OCI-LY3 (cell line): ENCODE measurements at regions not wholly inside any gene's neighbourhood (a gene's known extent, or its start where the extent isn't known, plus 50 kb on each side); places are given as distances from the start of the nearest gene placed in this dataset.

ENCODE experiments used
- H2AFZ ChIP-seq: fragments of 200-600, 300-600 bp; shearing (Covaris generic); 2 replicates; pipeline ENCODE4 v1.6.0; 2014; ENCODE audit warnings: antibody characterized with exemption, low read depth, low read length
- H3K27ac ChIP-seq: fragments of 200-600, 300-600 bp; sonication (generic); 2 replicates; pipeline ENCODE4 v1.5.1; 2014; ENCODE audit warnings: mild to moderate bottlenecking, low read length, moderate library complexity, mixed read lengths
- H3K27me3 ChIP-seq: fragments of 200-600, 300-600 bp; sonication (generic); 2 replicates; pipeline ENCODE4 v1.6.1; 2014; ENCODE audit warnings: low read depth, low read length, mixed read lengths
- H3K36me3 ChIP-seq: fragments of 200-600, 300-600 bp; sonication (generic); replicated peaks from 2 replicates; pipeline ENCODE3; 2014; ENCODE audit warnings: low read depth, low read length, mixed read lengths
- H3K4me1 ChIP-seq: fragments of 300-600, 200-600 bp; sonication (generic); 2 replicates; pipeline ENCODE4 v1.6.1; 2014; ENCODE audit warnings: low read length, mixed read lengths
- H3K4me2 ChIP-seq: fragments of 200-600, 300-600 bp; sonication (generic); 2 replicates; pipeline ENCODE4 v1.6.1; 2014; ENCODE audit warnings: low read length, mixed read lengths
- H3K4me3 ChIP-seq: fragments of 300-600, 200-600 bp; sonication (generic); 2 replicates; pipeline ENCODE4 v1.5.1; 2014; ENCODE audit warnings: antibody characterized with exemption, mild to moderate bottlenecking, low read length, moderate library complexity
- H3K79me2 ChIP-seq: fragments of 300-600, 200-600 bp; shearing (Covaris generic); 2 replicates; pipeline ENCODE4 v1.6.1; 2014; ENCODE audit warnings: mild to moderate bottlenecking, low read length, mixed read lengths
- H3K9ac ChIP-seq: fragments of 300-600, 200-600 bp; shearing (Covaris generic); 2 replicates; pipeline ENCODE4 v1.6.0; 2014; ENCODE audit warnings: mild to moderate bottlenecking, low read length, moderate library complexity
- H3K9me3 ChIP-seq: fragments of 200-600, 300-600 bp; shearing (Covaris generic); 2 replicates; pipeline ENCODE4 v1.6.1; 2014; ENCODE audit warnings: low read length, mixed read lengths; ENCODE audit not compliant: insufficient read depth
- H4K20me1 ChIP-seq: fragments of 200-600, 300-600 bp; sonication (generic); 2 replicates; pipeline ENCODE4 v1.6.1; 2016; ENCODE audit warnings: low read length, mixed read lengths; ENCODE audit not compliant: insufficient read depth
- EZH2phosphoT487 ChIP-seq: fragments of 200-600 bp; shearing (Covaris generic); IDR thresholded peaks from 2 replicates; pipeline ENCODE4 v1.6.1; 2018; ENCODE audit warnings: antibody characterized with exemption, mixed run types, low read depth
- TF ChIP-seq, protein P1 (sequence below): fragments of 200-600, 300-600 bp; sonication (generic); IDR thresholded peaks from 2 replicates; pipeline ENCODE4 v1.5.1; 2014; ENCODE audit warnings: antibody characterized with exemption, low read length, low read depth

DNA sequence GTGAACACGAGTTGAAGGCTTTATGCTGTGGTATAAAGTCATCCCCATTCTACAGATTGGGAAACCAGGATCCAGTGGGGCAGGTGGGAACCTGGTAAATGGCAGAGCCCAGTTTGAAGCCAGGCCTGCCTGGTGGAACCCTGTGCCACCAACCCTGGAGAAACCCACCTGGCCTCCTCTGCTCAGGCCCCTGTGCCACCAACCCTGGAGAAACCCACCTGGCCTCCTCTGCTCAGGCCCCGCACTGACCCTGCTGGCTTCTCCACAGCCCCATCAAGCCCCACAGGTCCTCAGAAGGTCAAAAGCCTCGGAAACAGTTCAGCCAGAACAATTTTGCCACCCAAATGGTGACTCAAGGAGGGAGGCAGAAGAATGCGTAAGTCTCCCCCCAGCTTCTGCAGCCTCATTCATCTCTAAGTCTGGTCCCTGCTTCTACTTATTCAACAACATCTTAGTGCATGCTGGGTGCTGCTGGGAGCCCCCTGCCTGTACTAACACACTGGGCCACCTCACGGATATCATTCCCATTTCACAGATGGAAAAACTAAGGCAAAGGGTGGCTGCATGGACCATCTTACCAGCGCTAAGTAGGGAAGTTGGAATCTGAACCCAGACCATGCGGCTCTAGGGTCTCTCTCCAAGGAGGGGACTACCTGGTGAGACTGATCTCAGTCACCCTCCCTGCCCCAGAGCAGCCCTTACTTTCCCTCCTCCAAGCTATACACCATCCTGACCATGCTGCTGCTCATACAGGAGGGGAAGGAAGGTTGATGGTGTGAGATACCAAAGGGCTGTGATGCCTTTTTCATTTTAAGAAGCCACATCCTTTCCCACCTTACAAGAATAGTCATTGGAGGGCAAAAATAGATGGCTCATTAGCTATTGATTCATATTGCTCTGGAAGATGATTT, 93.7 kb upstream of the ID2 start:
- Histone ChIP-seq H3K9me3 (no peaks in the 10 kb centered on the region), H3K4me2 (no peak overlapping the region), H3K9ac (no peak overlapping the region), H3K36me3 (no peaks in the 10 kb centered on the region), H4K20me1 (no peaks in the 10 kb centered on the region), H3K27ac (no peak overlapping the region), H2AFZ (no peak overlapping the region), H3K79me2 (no peaks in the 10 kb centered on the region), H3K27me3 (peaks cover 12% of the 10 kb centered on the region), H3K4me1 (peaks cover 34% of the 10 kb centered on the region), H3K4me3 (no peak overlapping the region)
- TF ChIP-seq, protein P1, sequence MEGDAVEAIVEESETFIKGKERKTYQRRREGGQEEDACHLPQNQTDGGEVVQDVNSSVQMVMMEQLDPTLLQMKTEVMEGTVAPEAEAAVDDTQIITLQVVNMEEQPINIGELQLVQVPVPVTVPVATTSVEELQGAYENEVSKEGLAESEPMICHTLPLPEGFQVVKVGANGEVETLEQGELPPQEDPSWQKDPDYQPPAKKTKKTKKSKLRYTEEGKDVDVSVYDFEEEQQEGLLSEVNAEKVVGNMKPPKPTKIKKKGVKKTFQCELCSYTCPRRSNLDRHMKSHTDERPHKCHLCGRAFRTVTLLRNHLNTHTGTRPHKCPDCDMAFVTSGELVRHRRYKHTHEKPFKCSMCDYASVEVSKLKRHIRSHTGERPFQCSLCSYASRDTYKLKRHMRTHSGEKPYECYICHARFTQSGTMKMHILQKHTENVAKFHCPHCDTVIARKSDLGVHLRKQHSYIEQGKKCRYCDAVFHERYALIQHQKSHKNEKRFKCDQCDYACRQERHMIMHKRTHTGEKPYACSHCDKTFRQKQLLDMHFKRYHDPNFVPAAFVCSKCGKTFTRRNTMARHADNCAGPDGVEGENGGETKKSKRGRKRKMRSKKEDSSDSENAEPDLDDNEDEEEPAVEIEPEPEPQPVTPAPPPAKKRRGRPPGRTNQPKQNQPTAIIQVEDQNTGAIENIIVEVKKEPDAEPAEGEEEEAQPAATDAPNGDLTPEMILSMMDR = no peak
- TF ChIP-seq EZH2phosphoT487 = no peak

DNA sequence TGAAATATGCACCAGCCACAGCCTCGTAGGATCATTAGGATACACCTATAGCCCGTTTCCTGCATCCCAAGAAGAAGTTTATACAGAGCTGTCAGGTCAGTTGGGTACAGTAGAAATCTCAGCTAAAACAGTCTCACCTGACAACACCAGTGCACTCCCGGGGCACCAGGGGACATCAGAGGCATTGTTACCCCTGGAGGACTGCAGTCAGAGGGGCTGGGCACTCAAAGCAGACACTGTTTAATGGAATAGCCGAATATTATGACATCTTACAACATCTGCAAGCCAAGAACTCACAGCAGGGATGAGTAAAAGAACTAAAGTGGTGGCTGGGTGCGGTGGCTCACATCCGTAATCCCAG, 93.0 kb upstream of the ID2 start:
- Histone ChIP-seq H3K9ac (no peak overlapping the region), H3K36me3 (no peaks in the 10 kb centered on the region), H3K4me1 (peaks cover 31% of the 10 kb centered on the region), H3K27me3 (peaks cover 12% of the 10 kb centered on the region), H3K79me2 (no peaks in the 10 kb centered on the region), H2AFZ (no peak overlapping the region), H4K20me1 (no peaks in the 10 kb centered on the region), H3K27ac (no peak overlapping the region), H3K4me3 (no peak overlapping the region), H3K4me2 (no peak overlapping the region), H3K9me3 (no peaks in the 10 kb centered on the region)
- no peak for TF ChIP-seq EZH2phosphoT487
- TF ChIP-seq, protein P1 = no peak

DNA sequence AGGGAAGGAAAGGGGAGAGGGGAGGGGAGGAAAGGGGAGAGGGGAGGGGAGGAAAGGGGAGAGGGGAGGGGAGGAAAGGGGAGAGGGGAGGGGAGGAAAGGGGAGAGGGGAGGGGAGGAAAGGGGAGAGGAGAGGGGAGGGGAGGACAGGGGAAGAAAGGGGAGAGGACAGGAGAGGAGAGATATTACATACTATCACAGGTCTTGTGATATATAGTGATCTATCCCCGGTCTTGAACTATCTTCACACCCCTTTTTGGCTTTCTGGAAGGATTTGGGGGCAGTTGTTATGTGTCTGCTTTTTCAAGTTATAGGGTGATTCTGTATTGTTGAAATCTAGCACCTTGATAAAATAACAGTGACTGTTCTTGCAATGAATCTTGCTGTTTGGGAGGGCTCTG, 92.1 kb upstream of the ID2 start:
- Histone ChIP-seq H3K9me3 (no peaks in the 10 kb centered on the region), H3K4me1 (peaks cover 22% of the 10 kb centered on the region), H3K79me2 (no peaks in the 10 kb centered on the region), H4K20me1 (no peaks in the 10 kb centered on the region), H2AFZ (no peak overlapping the region), H3K27me3 (peaks cover 12% of the 10 kb centered on the region), H3K4me3 (no peak overlapping the region), H3K27ac (no peak overlapping the region), H3K9ac (no peak overlapping the region), H3K36me3 (no peaks in the 10 kb centered on the region), H3K4me2 (no peak overlapping the region)
- TF ChIP-seq, protein P1 = no peak
- no peak for TF ChIP-seq EZH2phosphoT487

DNA sequence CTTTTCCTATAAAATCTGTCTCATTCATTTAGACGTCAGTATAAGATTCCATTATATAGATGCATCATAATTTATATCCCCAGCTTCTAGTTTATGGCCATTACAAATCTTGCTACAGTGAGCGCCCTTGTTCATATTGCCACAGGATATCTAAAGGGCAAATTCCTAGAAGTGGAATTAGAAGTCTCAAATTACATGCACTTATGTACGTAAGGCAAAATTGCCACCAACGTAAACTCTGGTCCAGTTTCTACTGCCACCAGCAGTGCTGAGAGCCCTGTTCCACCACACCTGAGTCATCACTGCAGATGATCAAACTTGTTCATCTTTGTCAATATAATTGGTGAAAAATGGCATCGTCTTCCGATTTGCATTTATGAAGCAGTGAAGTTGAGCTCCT, 90.9 kb upstream of the ID2 start:
- Histone ChIP-seq H3K4me1 (peaks cover 14% of the 10 kb centered on the region), H3K27me3 (peaks cover 12% of the 10 kb centered on the region), H3K4me3 (no peak overlapping the region), H3K4me2 (no peak overlapping the region), H3K27ac (no peak overlapping the region), H3K36me3 (no peaks in the 10 kb centered on the region), H3K79me2 (no peaks in the 10 kb centered on the region), H4K20me1 (no peaks in the 10 kb centered on the region), H3K9ac (no peak overlapping the region), H3K9me3 (no peaks in the 10 kb centered on the region), H2AFZ (no peak overlapping the region)
- no peak for TF ChIP-seq EZH2phosphoT487
- TF ChIP-seq, protein P1 = no peak
